GM18868 (cell line): ENCODE measurements at regions not wholly inside any gene's neighbourhood (a gene's known extent, or its start where the extent isn't known, plus 50 kb on each side); places are given as distances from the start of the nearest gene placed in this dataset.
"Not testable (repeated sequence)": the region's sequence is repeated elsewhere in the genome, so short reads cannot be mapped to it uniquely, and the experiment has no call there.

Experiments used
- ATAC-seq: cut with Tn5 transposase; IDR thresholded peaks from one replicate; pipeline ENCODE4 v1.9.1; 2021; ENCODE audit warnings: mild to moderate bottlenecking, moderate library complexity; ENCODE audit not compliant: unreplicated experiment

DNA sequence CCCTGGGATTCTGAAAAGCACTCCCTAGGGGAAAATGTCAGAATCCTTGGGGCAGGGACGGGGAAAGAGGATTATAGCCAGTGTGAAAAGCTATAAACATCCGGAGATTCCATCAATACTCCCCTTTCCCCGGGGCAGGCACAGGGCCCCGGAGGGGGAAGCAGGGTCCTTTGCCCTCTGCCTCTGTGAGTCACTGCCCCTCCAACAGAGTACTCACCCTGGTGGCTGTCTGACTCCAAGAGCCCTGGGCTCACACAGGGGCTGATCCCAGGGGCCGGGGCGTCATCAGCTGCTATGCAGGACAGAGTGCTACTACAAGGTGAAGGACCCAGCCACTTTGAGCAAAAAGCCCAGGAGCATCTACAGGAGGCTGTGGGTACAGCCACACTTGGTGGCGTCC, 133.0 kb upstream of the PRR20G start:
- ATAC-seq, result no peak

DNA sequence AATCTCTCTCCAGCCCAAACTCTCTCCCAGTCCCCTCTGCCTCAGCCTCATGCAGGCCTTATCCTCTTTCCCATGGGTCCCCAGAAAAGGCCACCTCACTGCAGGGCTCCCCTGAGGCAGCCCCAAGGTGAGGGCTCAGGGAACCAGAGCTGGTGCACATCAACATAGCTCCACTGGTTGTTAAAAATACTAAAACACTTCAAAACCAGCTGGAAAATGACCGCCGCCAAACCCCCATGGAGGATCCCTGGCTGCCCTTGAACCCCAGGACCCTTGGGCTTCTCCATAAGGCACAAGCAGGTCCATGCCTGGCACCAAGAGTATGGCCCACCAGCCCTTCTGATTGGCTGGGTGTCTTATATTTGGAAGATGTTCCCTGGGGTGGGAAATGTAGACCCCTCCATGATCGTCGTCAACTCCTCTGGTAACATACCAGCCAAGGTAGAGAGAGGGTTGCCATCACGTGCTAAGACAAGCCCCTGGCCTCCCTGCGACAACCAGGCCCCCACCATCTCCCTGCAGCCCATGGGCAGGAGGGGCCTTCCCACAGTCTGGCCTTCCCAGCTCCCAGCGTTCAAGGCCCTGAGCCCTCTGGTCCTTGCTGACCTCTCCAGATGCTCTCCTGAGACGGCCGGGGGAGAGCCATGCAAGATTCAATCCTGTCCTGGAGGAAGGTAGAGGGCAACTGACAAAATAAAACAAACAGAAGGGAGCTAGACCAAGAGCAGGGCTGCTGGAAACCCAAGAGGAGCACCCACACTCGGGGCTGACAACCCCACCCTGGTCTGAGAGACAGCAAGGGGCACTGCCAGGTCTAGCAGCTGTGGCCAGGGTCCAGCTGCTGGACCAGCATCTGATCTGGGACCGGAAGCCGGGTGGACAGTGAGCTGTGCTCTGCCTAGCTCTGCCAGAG, 132.1 kb upstream of the PRR20G start:
- no peak for ATAC-seq

- ATAC-seq, result no peak
Observed at GRCh38 chr3:127419182-127419581, 131.3 kb upstream of the PRR20G start.

GRCh38 chr3:127418560-127419147, 130.8 kb upstream of the PRR20G start:
- ATAC-seq, result no peak

GRCh38 chr3:127417709-127418559, 130.1 kb upstream of the PRR20G start:
- ATAC-seq, result no peak

DNA sequence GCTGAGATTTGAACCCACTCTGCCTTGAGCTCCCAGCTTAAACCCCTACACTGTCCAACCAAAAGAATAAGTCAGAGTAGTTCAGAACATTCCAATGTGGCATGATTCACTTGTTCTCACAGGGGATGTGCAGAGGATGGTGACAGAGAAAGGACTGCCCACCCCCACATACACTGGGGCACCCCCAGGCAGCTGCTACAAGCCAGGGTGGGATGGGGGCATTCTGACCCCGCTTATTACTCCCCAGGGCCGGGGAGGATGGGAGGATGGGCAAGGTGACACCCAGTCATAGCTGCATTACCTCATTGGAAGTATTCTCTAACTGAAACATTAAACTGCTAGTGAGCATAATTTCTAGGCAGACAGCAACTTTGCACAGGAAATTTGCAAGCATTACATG, 126.0 kb upstream of the PRR20G start:
- no peak for ATAC-seq

DNA sequence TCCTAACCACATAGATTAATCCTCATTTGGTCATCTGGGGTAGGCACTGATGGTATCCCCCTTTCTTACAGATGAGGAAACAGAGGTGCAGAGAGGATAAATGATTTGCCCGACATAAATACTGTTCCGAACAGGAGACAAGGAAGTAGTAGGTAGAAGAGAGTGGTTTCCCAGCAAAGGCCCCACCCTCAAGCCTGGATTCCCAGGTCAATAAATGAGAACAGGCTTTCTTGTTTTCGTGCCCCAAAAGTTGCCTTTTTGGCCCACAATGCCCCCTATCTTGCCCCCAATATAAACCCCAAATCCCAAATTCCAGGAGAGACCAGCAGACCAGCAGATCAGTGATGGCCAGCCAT, 125.5 kb upstream of the PRR20G start:
- no peak for ATAC-seq

GRCh38 chr3:127412578-127413317, 124.9 kb upstream of the PRR20G start:
- no peak for ATAC-seq

GRCh38 chr3:127411875-127412274, 124.0 kb upstream of the PRR20G start:
- not testable (repeated sequence) for ATAC-seq

DNA sequence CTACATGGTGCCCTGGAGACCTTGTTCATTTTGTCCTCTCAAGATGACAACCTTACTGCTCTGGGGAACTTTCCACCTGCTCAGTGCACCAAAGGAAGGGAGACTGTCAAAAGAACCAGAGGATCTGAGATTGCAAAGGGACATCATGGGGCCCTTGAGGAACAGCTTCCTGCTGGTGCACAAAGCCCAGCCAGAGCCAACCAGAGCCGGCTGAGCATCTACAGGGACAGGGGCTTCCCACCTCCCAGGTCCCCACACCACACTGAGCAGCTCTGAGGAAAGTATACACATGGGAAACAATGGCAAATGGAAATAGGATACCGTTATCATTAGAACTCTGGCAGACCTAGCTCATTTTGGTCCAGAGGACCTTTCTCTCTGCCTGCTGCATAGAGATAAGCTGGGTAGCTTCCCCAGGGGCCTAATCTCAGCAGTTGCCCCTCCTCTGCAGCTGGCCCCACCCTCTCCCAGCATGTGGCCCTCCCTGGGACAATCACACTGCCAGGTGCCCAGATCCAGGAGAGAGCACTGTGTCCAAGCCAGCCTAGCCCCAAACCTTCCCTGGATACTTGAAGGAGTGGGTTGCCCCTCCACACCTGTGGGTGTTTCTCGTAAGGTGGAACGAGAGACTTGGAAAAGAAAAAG, 123.4 kb upstream of the PRR20G start:
- ATAC-seq, result no peak

GRCh38 chr3:127410678-127411077, 122.8 kb upstream of the PRR20G start:
- ATAC-seq, result no peak

DNA sequence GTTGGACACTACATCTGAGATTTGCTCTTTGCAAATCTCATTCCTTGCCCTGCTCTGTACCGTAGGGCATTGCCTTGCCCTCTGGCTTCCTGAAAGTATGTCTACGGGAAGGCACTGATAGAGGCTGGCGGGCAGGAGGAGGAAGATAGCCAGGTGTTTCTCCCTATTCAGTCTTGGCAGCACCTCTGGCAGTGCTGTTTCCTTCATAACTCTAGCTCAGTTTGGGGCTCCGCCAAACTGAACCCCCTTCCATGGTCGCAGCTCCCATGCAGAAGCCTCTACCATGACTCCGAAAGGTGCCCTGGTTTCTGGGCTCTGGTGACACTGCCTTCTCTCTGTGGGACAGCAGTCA, 122.3 kb upstream of the PRR20G start:
- ATAC-seq, result no peak

- no peak for ATAC-seq
Observed at GRCh38 chr3:127409421-127410136, 121.7 kb upstream of the PRR20G start.

- no peak for ATAC-seq
Observed at GRCh38 chr3:127408684-127409420, 121.0 kb upstream of the PRR20G start.

DNA sequence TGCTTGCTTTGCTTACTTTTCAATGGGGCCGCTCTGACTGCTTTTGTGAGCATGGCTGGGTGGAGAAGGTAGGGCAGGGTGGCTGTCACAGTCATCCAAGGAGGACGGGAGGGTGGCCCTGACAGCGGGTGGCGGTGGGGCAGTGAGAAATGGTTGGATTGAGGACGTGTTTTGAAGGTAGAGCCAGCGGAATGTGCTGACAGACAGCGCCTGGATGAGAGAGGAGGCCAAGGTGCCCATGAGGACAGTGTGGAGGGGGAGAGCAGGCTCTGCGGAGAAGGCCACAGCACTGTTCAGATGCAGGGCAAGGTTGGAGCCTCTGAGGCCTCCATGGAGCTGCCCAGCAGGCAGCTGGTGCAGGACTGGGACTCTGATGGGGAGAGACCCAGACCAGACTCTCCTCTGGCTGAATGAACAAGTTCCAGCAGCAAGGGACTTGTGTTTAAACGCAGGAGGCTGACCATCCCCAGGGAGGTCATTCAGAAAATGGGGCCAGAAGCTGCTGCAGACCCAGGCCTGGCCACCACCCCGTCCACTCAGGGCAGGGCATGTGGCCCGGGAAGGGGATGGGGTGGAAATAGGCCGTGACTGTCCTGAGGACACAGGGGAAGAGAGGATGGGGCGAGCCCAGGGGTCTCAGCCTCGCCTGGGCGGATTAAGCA, 120.3 kb upstream of the PRR20G start:
- ATAC-seq, result no peak

DNA sequence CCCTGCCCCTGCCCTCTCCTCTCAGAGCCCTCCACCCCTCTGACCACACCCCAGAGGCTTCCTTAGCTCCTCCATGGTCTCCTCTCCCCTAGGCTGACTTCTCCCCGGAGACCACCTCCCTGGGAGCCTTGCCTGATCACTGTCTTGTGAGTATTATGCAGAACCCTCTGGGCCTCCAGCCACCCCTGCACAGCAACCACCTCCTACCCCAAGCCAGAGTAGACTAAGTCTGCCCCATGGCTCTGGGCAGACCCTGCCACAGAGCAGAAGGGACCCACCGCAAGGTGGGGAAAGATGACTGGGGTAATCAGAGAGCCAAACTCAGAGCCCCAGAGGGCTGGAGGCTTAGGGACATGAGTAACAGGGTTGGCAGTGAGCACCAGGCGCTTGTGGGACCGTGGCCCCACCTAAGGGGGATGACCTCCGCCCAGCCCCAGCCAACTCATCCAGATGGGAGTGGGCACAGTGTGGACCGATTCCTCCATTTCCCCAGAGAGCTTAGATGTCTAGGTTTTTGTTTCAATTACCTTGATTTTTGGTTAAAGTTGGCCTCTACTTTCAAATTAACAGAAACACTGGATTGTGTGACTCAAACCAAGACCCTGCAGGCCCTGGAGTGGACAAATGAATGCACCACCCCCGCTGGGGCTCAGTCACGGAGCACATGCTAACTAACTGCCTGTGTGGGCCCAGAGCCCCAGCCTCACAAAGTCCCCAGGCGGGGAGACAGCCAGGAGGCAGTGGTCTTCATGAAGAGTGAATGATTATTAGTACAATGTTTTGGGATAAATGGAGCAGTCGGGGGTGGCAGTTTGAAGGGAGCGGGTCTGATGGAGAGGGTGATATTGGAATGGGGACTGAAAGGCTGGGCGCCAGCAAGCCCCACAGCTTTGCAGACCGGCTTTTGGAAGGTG, 119.4 kb upstream of the PRR20G start:
- ATAC-seq, result no peak

- no peak for ATAC-seq
Observed at GRCh38 chr3:127406309-127407025, 118.6 kb upstream of the PRR20G start.
